ENCODE measurements at regions not wholly inside any gene's neighbourhood (a gene's known extent, or its start where the extent isn't known, plus 50 kb on each side); places are given as distances from the start of the nearest gene placed in this dataset.

DNA sequence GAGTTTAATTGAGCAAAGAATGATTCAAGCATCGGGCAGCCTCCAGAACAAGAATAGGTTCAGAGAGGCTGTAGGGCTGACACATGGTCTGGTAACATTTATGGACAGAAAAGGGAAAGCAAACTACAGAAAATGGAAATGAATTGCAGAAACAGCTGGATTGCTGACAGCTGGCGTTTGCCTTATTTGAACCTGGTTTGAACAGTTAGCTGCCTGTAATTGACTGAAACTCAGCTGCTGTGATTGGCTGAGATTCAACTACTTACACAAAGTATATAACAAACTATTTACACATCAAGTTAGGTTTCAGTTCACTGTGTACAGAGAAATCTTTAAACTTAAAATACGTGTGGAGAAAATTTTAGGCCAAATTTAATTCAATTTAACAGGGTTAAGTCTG is 441.7 kb downstream of the PRELID2 start:
- H4K20me1 ChIP-seq (ENCODE audit: insufficient read depth, low read depth, low read length): no peaks in the 10 kb centered on the region
- no peak overlapping the region for H3K9ac ChIP-seq (ENCODE audit: low read length)
- H3K36me3 ChIP-seq (ENCODE audit: insufficient read depth, low read length): no peaks in the 10 kb centered on the region
- H3K9me2 ChIP-seq (replicated peaks; ENCODE audit: insufficient read depth, low read length): no peaks in the 10 kb centered on the region
- no peaks in the 10 kb centered on the region for H3K9me3 ChIP-seq (ENCODE audit: low read length)
- no peak overlapping the region for H3K4me2 ChIP-seq (ENCODE audit: low read depth, low read length, poor library complexity, severe bottlenecking)
- H3K27ac ChIP-seq (ENCODE audit: low read length): no peak overlapping the region
- no peak overlapping the region for H2AFZ ChIP-seq (ENCODE audit: low read length)
- no peak for DNase-seq
- H3K4me3 ChIP-seq (ENCODE audit: low read length): no peak overlapping the region
- no peaks in the 10 kb centered on the region for H3K27me3 ChIP-seq (ENCODE audit: low read length)
- no peaks in the 10 kb centered on the region for H3K79me2 ChIP-seq (ENCODE audit: low read length)
- no peaks in the 10 kb centered on the region for H3K4me1 ChIP-seq (ENCODE audit: low read length)

GRCh38 chr5:145389047-145389446 is 446.1 kb downstream of the PRELID2 start:
- no peak overlapping the region for H3K27ac ChIP-seq (ENCODE audit: low read length)
- H4K20me1 ChIP-seq (ENCODE audit: insufficient read depth, low read depth, low read length): no peaks in the 10 kb centered on the region
- H3K27me3 ChIP-seq (ENCODE audit: low read length): no peaks in the 10 kb centered on the region
- H3K36me3 ChIP-seq (ENCODE audit: insufficient read depth, low read length): no peaks in the 10 kb centered on the region
- no peak overlapping the region for H3K4me3 ChIP-seq (ENCODE audit: low read length)
- H2AFZ ChIP-seq (ENCODE audit: low read length): no peak overlapping the region
- H3K9me2 ChIP-seq (replicated peaks; ENCODE audit: insufficient read depth, low read length): no peaks in the 10 kb centered on the region
- H3K4me1 ChIP-seq (ENCODE audit: low read length): no peaks in the 10 kb centered on the region
- no peak overlapping the region for H3K4me2 ChIP-seq (ENCODE audit: low read depth, low read length, poor library complexity, severe bottlenecking)
- no peaks in the 10 kb centered on the region for H3K79me2 ChIP-seq (ENCODE audit: low read length)
- DNase-seq: no peak
- no peak overlapping the region for H3K9ac ChIP-seq (ENCODE audit: low read length)
- H3K9me3 ChIP-seq (ENCODE audit: low read length): no peaks in the 10 kb centered on the region

DNA sequence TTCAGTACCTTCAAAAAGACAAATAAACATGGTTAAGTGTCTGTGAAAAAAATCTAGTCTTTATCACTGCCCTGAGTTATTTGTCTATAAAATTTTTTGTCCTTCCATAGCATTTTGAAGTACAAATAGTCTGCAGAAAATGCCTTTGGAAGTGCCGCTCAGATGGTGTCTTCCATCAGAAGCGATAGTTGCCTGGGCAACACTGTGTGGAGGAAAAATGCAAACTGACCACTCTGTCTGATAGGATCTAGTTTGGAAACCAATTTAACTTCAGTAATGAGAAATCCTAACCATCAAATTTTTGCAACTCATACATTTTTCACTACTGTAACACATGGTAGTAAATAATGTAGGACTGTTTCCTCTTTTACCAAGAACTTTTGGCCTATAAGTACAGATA is 449.9 kb downstream of the PRELID2 start:
- no peaks in the 10 kb centered on the region for H3K27me3 ChIP-seq (ENCODE audit: low read length)
- H3K4me1 ChIP-seq (ENCODE audit: low read length): no peaks in the 10 kb centered on the region
- DNase-seq: no peak
- no peaks in the 10 kb centered on the region for H3K36me3 ChIP-seq (ENCODE audit: insufficient read depth, low read length)
- no peaks in the 10 kb centered on the region for H3K9me2 ChIP-seq (replicated peaks; ENCODE audit: insufficient read depth, low read length)
- no peaks in the 10 kb centered on the region for H4K20me1 ChIP-seq (ENCODE audit: insufficient read depth, low read depth, low read length)
- H2AFZ ChIP-seq (ENCODE audit: low read length): no peak overlapping the region
- H3K79me2 ChIP-seq (ENCODE audit: low read length): no peaks in the 10 kb centered on the region
- no peaks in the 10 kb centered on the region for H3K9me3 ChIP-seq (ENCODE audit: low read length)
- no peak overlapping the region for H3K9ac ChIP-seq (ENCODE audit: low read length)
- H3K4me3 ChIP-seq (ENCODE audit: low read length): no peak overlapping the region
- H3K4me2 ChIP-seq (ENCODE audit: low read depth, low read length, poor library complexity, severe bottlenecking): no peak overlapping the region
- H3K27ac ChIP-seq (ENCODE audit: low read length): no peak overlapping the region

DNA sequence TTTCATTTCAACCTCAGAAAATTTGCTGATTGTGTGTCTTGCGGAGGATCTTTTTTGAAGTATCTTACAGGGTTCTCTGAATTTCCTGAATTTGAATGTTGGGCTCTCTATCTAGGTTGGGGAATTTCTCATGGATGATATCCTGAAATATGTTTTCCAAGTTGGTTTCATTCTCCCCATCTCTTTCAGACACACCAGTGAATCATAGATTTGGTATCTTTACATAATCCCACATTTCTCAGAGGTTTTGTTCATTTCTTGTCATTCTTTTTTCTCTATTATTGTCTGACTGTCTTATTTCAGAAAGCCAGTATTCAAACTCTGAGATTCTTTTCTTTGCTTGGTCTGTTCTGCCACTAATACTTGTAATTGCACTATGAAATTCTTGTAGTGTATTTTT is 456.9 kb downstream of the PRELID2 start:
- no peak for DNase-seq
- no peaks in the 10 kb centered on the region for H3K9me2 ChIP-seq (replicated peaks; ENCODE audit: insufficient read depth, low read length)
- H3K4me2 ChIP-seq (ENCODE audit: low read depth, low read length, poor library complexity, severe bottlenecking): no peak overlapping the region
- no peak overlapping the region for H3K4me3 ChIP-seq (ENCODE audit: low read length)
- no peak overlapping the region for H3K9ac ChIP-seq (ENCODE audit: low read length)
- H3K36me3 ChIP-seq (ENCODE audit: insufficient read depth, low read length): no peaks in the 10 kb centered on the region
- no peak overlapping the region for H3K27ac ChIP-seq (ENCODE audit: low read length)
- H4K20me1 ChIP-seq (ENCODE audit: insufficient read depth, low read depth, low read length): no peaks in the 10 kb centered on the region
- H3K9me3 ChIP-seq (ENCODE audit: low read length): peaks cover 8% of the 10 kb centered on the region; the same call in 1 of the 2 replicates
- no peaks in the 10 kb centered on the region for H3K27me3 ChIP-seq (ENCODE audit: low read length)
- H2AFZ ChIP-seq (ENCODE audit: low read length): no peak overlapping the region
- H3K79me2 ChIP-seq (ENCODE audit: low read length): no peaks in the 10 kb centered on the region
- no peaks in the 10 kb centered on the region for H3K4me1 ChIP-seq (ENCODE audit: low read length)

GRCh38 chr5:145375521-145375920 is 459.6 kb downstream of the PRELID2 start:
- Histone ChIP-seq H3K4me2 (ENCODE audit: low read depth, low read length, poor library complexity, severe bottlenecking) (no peak overlapping the region), H3K4me1 (ENCODE audit: low read length) (no peaks in the 10 kb centered on the region), H2AFZ (ENCODE audit: low read length) (no peak overlapping the region), H4K20me1 (ENCODE audit: insufficient read depth, low read depth, low read length) (no peaks in the 10 kb centered on the region), H3K9ac (ENCODE audit: low read length) (no peak overlapping the region), H3K9me2 (replicated peaks; ENCODE audit: insufficient read depth, low read length) (no peaks in the 10 kb centered on the region), H3K4me3 (ENCODE audit: low read length) (no peak overlapping the region), H3K36me3 (ENCODE audit: insufficient read depth, low read length) (no peaks in the 10 kb centered on the region), H3K27me3 (ENCODE audit: low read length) (no peaks in the 10 kb centered on the region), H3K9me3 (ENCODE audit: low read length) (peaks cover 8% of the 10 kb centered on the region; the same call in 1 of the 2 replicates), H3K27ac (ENCODE audit: low read length) (no peak overlapping the region), H3K79me2 (ENCODE audit: low read length) (no peaks in the 10 kb centered on the region)
- no peak for DNase-seq

DNA sequence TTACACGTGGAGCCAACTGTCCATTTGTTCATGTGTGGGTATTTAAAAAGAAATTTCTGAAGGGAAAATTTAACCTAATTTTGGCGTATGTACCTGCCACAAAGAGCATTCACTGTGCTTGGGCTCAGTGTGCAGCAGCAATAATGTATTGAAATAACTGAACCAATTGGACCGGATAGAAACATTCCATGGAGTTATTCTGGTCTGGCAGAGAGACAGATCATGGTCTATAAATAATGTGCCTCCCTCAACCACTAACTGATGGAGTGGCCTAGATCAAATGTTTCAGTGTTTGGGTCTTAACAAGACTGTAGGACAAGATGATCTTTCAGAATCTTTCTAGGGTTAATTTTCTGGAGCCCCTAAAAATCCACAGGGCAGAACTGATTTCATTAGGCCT is 469.7 kb downstream of the PRELID2 start:
- H2AFZ ChIP-seq (ENCODE audit: low read length): no peak overlapping the region
- no peak overlapping the region for H3K4me3 ChIP-seq (ENCODE audit: low read length)
- no peaks in the 10 kb centered on the region for H3K27me3 ChIP-seq (ENCODE audit: low read length)

GRCh38 chr5:145362266-145362665 is 472.9 kb downstream of the PRELID2 start:
- H2AFZ ChIP-seq (ENCODE audit: low read length): no peak overlapping the region
- no peaks in the 10 kb centered on the region for H3K79me2 ChIP-seq (ENCODE audit: low read length)
- H4K20me1 ChIP-seq (ENCODE audit: insufficient read depth, low read depth, low read length): no peaks in the 10 kb centered on the region
- no peaks in the 10 kb centered on the region for H3K9me3 ChIP-seq (ENCODE audit: low read length)
- H3K36me3 ChIP-seq (ENCODE audit: insufficient read depth, low read length): no peaks in the 10 kb centered on the region
- H3K4me2 ChIP-seq (ENCODE audit: low read depth, low read length, poor library complexity, severe bottlenecking): no peak overlapping the region
- no peaks in the 10 kb centered on the region for H3K4me1 ChIP-seq (ENCODE audit: low read length)
- H3K9ac ChIP-seq (ENCODE audit: low read length): no peak overlapping the region
- no peak overlapping the region for H3K27ac ChIP-seq (ENCODE audit: low read length)
- 0 out of 2 replicates have a peak, but pooled peaks cover 2% of the 10 kb centered on the region for H3K27me3 ChIP-seq (ENCODE audit: low read length)
- no peak for DNase-seq
- H3K4me3 ChIP-seq (ENCODE audit: low read length): no peak overlapping the region
- no peaks in the 10 kb centered on the region for H3K9me2 ChIP-seq (replicated peaks; ENCODE audit: insufficient read depth, low read length)

More for the DNA sequence above, 469.7 kb downstream of the PRELID2 start:
- no peaks in the 10 kb centered on the region for H3K9me3 ChIP-seq (ENCODE audit: low read length)
- H3K36me3 ChIP-seq (ENCODE audit: insufficient read depth, low read length): no peaks in the 10 kb centered on the region
- H3K9me2 ChIP-seq (replicated peaks; ENCODE audit: insufficient read depth, low read length): no peaks in the 10 kb centered on the region
- no peak overlapping the region for H3K9ac ChIP-seq (ENCODE audit: low read length)
- no peak overlapping the region for H3K4me2 ChIP-seq (ENCODE audit: low read depth, low read length, poor library complexity, severe bottlenecking)
- no peaks in the 10 kb centered on the region for H4K20me1 ChIP-seq (ENCODE audit: insufficient read depth, low read depth, low read length)
- no peaks in the 10 kb centered on the region for H3K79me2 ChIP-seq (ENCODE audit: low read length)
- no peak overlapping the region for H3K27ac ChIP-seq (ENCODE audit: low read length)
- no peak for DNase-seq
- no peaks in the 10 kb centered on the region for H3K4me1 ChIP-seq (ENCODE audit: low read length)

DNA sequence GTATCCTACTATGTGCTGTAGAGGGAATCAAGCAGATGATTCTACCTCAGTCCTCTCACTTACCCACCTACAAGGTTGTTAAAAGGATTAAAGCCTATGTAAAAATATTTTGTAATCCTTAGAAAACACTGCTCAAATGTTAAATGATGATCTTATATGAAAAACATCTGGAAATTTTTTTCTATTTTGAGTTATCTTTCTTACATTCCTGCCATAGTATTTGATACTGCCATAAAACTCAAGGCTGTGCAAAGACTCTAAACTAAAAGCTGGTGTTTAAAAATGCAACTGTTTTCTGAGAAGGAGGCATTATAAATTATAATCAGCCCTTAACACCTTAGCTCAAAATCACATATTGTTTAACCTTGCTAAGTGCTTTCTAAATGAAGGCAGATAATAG is 474.2 kb downstream of the PRELID2 start:
- Histone ChIP-seq H3K36me3 (ENCODE audit: insufficient read depth, low read length) (no peaks in the 10 kb centered on the region), H3K79me2 (ENCODE audit: low read length) (no peaks in the 10 kb centered on the region), H3K4me3 (ENCODE audit: low read length) (no peak overlapping the region), H3K9me3 (ENCODE audit: low read length) (no peaks in the 10 kb centered on the region), H3K9ac (ENCODE audit: low read length) (no peak overlapping the region), H2AFZ (ENCODE audit: low read length) (no peak overlapping the region), H3K27me3 (ENCODE audit: low read length) (0 out of 2 replicates have a peak, but pooled peaks cover 2% of the 10 kb centered on the region), H3K9me2 (replicated peaks; ENCODE audit: insufficient read depth, low read length) (no peaks in the 10 kb centered on the region), H3K27ac (ENCODE audit: low read length) (no peak overlapping the region), H4K20me1 (ENCODE audit: insufficient read depth, low read depth, low read length) (no peaks in the 10 kb centered on the region), H3K4me1 (ENCODE audit: low read length) (no peaks in the 10 kb centered on the region), H3K4me2 (ENCODE audit: low read depth, low read length, poor library complexity, severe bottlenecking) (no peak overlapping the region)
- DNase-seq: no peak

DNA sequence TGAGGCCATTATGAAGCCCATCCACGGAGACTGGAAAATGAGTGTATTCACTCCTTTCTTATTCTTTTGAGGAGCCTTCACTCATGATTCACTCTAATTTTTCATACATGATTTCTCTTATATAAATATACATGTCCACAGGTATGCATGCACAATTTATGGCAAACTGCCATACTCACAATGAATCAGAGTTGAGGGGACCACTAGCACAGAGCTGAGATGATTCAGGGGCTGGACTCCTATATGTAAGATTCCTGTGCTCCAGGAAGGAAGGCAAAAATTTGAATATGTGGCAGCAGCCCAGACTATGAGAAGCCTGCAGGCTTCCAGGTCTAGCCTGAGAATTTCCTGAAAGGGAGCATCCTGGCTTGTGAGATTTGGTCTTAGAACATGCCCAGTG is 484.6 kb downstream of the PRELID2 start:
- H3K4me3 ChIP-seq (ENCODE audit: low read length): no peak overlapping the region
- H3K36me3 ChIP-seq (ENCODE audit: insufficient read depth, low read length): no peaks in the 10 kb centered on the region
- H3K9me2 ChIP-seq (replicated peaks; ENCODE audit: insufficient read depth, low read length): no peaks in the 10 kb centered on the region
- no peaks in the 10 kb centered on the region for H3K9me3 ChIP-seq (ENCODE audit: low read length)
- H3K9ac ChIP-seq (ENCODE audit: low read length): no peak overlapping the region
- H2AFZ ChIP-seq (ENCODE audit: low read length): no peak overlapping the region
- H3K27me3 ChIP-seq (ENCODE audit: low read length): no peaks in the 10 kb centered on the region
- no peak for DNase-seq
- H3K4me1 ChIP-seq (ENCODE audit: low read length): no peaks in the 10 kb centered on the region
- no peaks in the 10 kb centered on the region for H4K20me1 ChIP-seq (ENCODE audit: insufficient read depth, low read depth, low read length)
- no peak overlapping the region for H3K4me2 ChIP-seq (ENCODE audit: low read depth, low read length, poor library complexity, severe bottlenecking)
- H3K27ac ChIP-seq (ENCODE audit: low read length): no peak overlapping the region
- no peaks in the 10 kb centered on the region for H3K79me2 ChIP-seq (ENCODE audit: low read length)
